HepG2 (cell line): ENCODE measurements at regions not wholly inside any gene's neighbourhood (a gene's known extent, or its start where the extent isn't known, plus 50 kb on each side); places are given as distances from the start of the nearest gene placed in this dataset.

Experiments
- ATAC-seq: fragments of 200-7000 bp; cut with Tn5 transposase; 3 replicates; pipeline ENCODE4 v1.9.1; 2020; ENCODE audit warnings: mild to moderate bottlenecking, moderate library complexity
- BruUV-seq: library from RNA; stranded (reverse); fragments of 400-500 nt; replicated peaks from 2 replicates; lab custom pipeline; 2021; lab: Mats Ljungman, UMichigan
- CTCF ChIA-PET: fragments of 300-600 bp; formaldehyde crosslinking; extraction: SDS; loops from one replicate; lab custom pipeline; 2021; ENCODE audit warnings: low total read pairs, inconsistent platforms, low intra/inter-chr PET ratio; lab: Yijun Ruan, JAX
- POLR2A ChIA-PET: fragments of 350-600 bp; sonication (Branson Sonifier 250); formaldehyde crosslinking; loops from one replicate; lab custom pipeline; 2020; ENCODE audit warnings: antibody characterized with exemption, inconsistent platforms; lab: Yijun Ruan, JAX
- DNase-seq: peaks from one replicate; pipeline ENCODE4 v3.0.0-alpha.2; 2015; ENCODE audit warnings: low spot score
- FAIRE-seq: peaks from 3 replicates; lab custom pipeline; 2011; peaks lifted over from hg19 to GRCh38; lab: Jason Lieb, UNC
- H2AFZ ChIP-seq: one replicate; pipeline ENCODE4 v1.6.1; 2011; ENCODE audit warnings: low read length, inconsistent platforms
- H3K27ac ChIP-seq: fragments of 300-600 bp; 3 replicates; pipeline ENCODE4 v1.8.0; 2011; ENCODE audit warnings: mixed run types, mild to moderate bottlenecking, mixed read lengths, low read length, inconsistent platforms; ENCODE audit not compliant: insufficient read depth; ENCODE audit errors: extremely low read length
- H3K27me3 ChIP-seq, 2 experiments: fragments of 200-600 bp in 1 of 2; 2 replicates in 1 of 2; 3 replicates in 1 of 2; pipeline versions ENCODE4 v1.6.0 to v1.8.0; 2011; ENCODE audit warnings: low read length in 2 of 2, mild to moderate bottlenecking in 2 of 2, moderate library complexity in 2 of 2, inconsistent platforms in 1 of 2; ENCODE audit not compliant: insufficient read depth in 2 of 2, control insufficient read depth in 1 of 2
- H3K36me3 ChIP-seq, 2 experiments: fragments of 200-600 bp in 1 of 2; replicated peaks in 1 of 2; 2 replicates in 1 of 2; 3 replicates in 1 of 2; pipeline versions ENCODE4 v1.5.1 to v1.8.0; 2011; ENCODE audit warnings: low read length in 2 of 2, inconsistent platforms in 1 of 2; ENCODE audit not compliant: insufficient read depth in 2 of 2, control insufficient read depth in 1 of 2
- H3K4me1 ChIP-seq: 2 replicates; pipeline ENCODE4 v1.5.1; 2012; ENCODE audit warnings: low read length, inconsistent platforms; ENCODE audit not compliant: insufficient read depth
- H3K4me2 ChIP-seq: 2 replicates; pipeline ENCODE4 v1.6.0; 2011; ENCODE audit warnings: low read depth, low read length, inconsistent platforms
- H3K4me3 ChIP-seq, 3 experiments: fragments of 200-600 bp in 1 of 3; sonication (generic), shearing (Covaris generic) in 1 of 3; replicated peaks in 1 of 3; 2 replicates each; pipeline ENCODE4 v1.5.1; 2011 to 2016; ENCODE audit warnings: low read length in 3 of 3, inconsistent platforms in 2 of 3, low read depth in 2 of 3, mild to moderate bottlenecking in 2 of 3, control low read depth in 1 of 3, mixed read lengths in 1 of 3; ENCODE audit not compliant: insufficient read depth in 1 of 3
- H3K79me2 ChIP-seq: one replicate; pipeline ENCODE4 v1.6.1; 2011; ENCODE audit warnings: low read length, inconsistent platforms; ENCODE audit not compliant: insufficient read depth
- H3K9ac ChIP-seq: 2 replicates; pipeline ENCODE4 v1.6.0; 2011; ENCODE audit warnings: mild to moderate bottlenecking, low read depth, low read length, inconsistent platforms; ENCODE audit not compliant: insufficient read depth
- H3K9me3 ChIP-seq: 2 replicates; pipeline ENCODE4 v1.5.1; 2012; ENCODE audit warnings: mild to moderate bottlenecking, low read length
- H4K20me1 ChIP-seq: 2 replicates; pipeline ENCODE4 v1.6.0; 2011; ENCODE audit warnings: inconsistent platforms, mild to moderate bottlenecking, low read length, moderate library complexity; ENCODE audit not compliant: insufficient read depth
- AKNA ChIP-seq: sonication (generic); formaldehyde crosslinking; IDR thresholded peaks from 2 replicates; pipeline ENCODE4 v1.4.0; 2020; ENCODE audit warnings: missing genetic modification reagents, borderline replicate concordance
- CEBPB ChIP-seq: IDR thresholded peaks from 2 replicates; pipeline ENCODE4 v1.6.1; 2011; ENCODE audit warnings: low read depth, low read length, improper control_type of control experiment, borderline replicate concordance
- KLF6 ChIP-seq: IDR thresholded peaks from 2 replicates; pipeline ENCODE4 v1.8.0; 2016; ENCODE audit warnings: missing biosample characterization, missing genetic modification reagents
- WGBS: methylation state at CpG from one replicate; pipeline ENCODE4 v1.1.6; 2017; ENCODE audit warnings: low lambda C conversion rate; 5-methylcytosine and 5-hydroxymethylcytosine counted together
- in situ Hi-C: cut with HindIII; loops from 2 replicates; pipeline ENCODE4 v1.10.0; 2017; ENCODE audit warnings: low pct_unique_long_range_greater_than_20kb; ENCODE audit not compliant: extremely low pct_ligation_motif_present
- intact Hi-C: fragments of 100-400 bp; cut with micrococcal nuclease; formaldehyde crosslinking; loops from one replicate; pipeline ENCODE4 v1.10.0; 2022; ENCODE audit not compliant: unreplicated experiment

- TF ChIP-seq AKNA, result no peak
These were observed 91.1 kb upstream of the TBL1X start (continued) for GRCh38 chrX:9373789-9374188.

GRCh38 chrX:9374555-9374954 is 90.3 kb upstream of the TBL1X start:
- TF ChIP-seq CEBPB (0 out of 2 replicates have a peak, but pooled peaks have one; percentile 0), KLF6 (no peak)
- no peaks in the 10 kb centered on the region for H4K20me1 ChIP-seq
- H3K9me3 ChIP-seq, result no peaks in the 10 kb centered on the region
- no peak overlapping the region for H3K9ac ChIP-seq
- H2AFZ ChIP-seq, result no peak overlapping the region
- 4% methylated on average over 5 of the region's 6 CpGs for WGBS
- POLR2A ChIA-PET, result no interaction called here
- no peak overlapping the region for H3K27ac ChIP-seq
- CTCF ChIA-PET, result no interaction called here
- ATAC-seq, result no peak
- peaks cover 14% of the 10 kb centered on the region for H3K4me1 ChIP-seq
- no peak overlapping the region for H3K4me3 ChIP-seq
- in situ Hi-C loops (no loop called here), intact Hi-C loops (no loop called here)
- no peak for FAIRE-seq
- no TSS peak for BruUV-seq
- DNase-seq, result no peak
- no peaks in the 10 kb centered on the region for H3K36me3 ChIP-seq
- H3K4me2 ChIP-seq, result no peak overlapping the region
- no peaks in the 10 kb centered on the region for H3K27me3 ChIP-seq
- no peaks in the 10 kb centered on the region for H3K79me2 ChIP-seq
